ENCODE measurements at regions not wholly inside any gene's neighbourhood (a gene's known extent, or its start where the extent isn't known, plus 50 kb on each side); places are given as distances from the start of the nearest gene placed in this dataset.

DNA sequence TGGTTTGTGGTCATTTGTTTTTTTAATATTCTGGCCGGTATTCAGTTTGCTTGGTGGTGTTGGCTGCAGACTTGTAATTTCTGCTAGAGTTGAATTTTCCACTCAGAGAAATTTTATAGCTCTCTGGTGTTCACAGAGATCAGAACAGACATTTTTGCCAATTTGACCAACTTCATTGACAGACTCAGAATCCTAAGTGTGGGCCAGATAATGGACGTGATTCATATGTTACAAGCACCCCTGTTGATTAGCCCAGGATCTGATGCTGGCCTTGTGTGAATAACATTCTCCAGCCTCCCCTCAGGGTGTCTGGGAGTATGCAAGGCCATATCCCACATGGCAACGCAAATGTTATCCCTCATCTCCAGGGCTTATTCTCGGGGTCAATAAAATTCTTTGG, 283.8 kb downstream of the C7orf25 start:
- Histone ChIP-seq H3K79me2 (replicated peaks; ENCODE audit: insufficient read depth, low read length) (no peaks in the 10 kb centered on the region), H3K36me3 (ENCODE audit: insufficient read depth, low read length) (no peaks in the 10 kb centered on the region), H3F3A (ENCODE audit: insufficient read depth, low read length, poor library complexity, severe bottlenecking) (no peaks in the 10 kb centered on the region), H3K27me3 (ENCODE audit: insufficient read depth, low read depth, low read length) (no peaks in the 10 kb centered on the region), H4K20me1 (ENCODE audit: insufficient read depth) (no peaks in the 10 kb centered on the region), H3K4me2 (ENCODE audit: low read length) (no peak overlapping the region), H3K9me2 (ENCODE audit: insufficient read depth, low read length) (no peaks in the 10 kb centered on the region), H3K9me3 (ENCODE audit: low read length) (no peaks in the 10 kb centered on the region), H3K27ac (ENCODE audit: low read length) (no peak overlapping the region), H3K9ac (ENCODE audit: low read length) (no peak overlapping the region), H2AFZ (ENCODE audit: low read depth, low read length) (no peak overlapping the region), H3K4me3 (ENCODE audit: low read length) (no peak overlapping the region)
- TF ChIP-seq SMC3 (conservative IDR thresholded peaks at IDR 0.05; ENCODE audit: poor library complexity) (no peak), POLR2AphosphoS5 (IDR thresholded peaks at IDR 0.05) (no peak), MXI1 (conservative IDR thresholded peaks at IDR 0.05; ENCODE audit: poor library complexity, severe bottlenecking) (no peak)
- TF ChIP-seq, protein P1, sequence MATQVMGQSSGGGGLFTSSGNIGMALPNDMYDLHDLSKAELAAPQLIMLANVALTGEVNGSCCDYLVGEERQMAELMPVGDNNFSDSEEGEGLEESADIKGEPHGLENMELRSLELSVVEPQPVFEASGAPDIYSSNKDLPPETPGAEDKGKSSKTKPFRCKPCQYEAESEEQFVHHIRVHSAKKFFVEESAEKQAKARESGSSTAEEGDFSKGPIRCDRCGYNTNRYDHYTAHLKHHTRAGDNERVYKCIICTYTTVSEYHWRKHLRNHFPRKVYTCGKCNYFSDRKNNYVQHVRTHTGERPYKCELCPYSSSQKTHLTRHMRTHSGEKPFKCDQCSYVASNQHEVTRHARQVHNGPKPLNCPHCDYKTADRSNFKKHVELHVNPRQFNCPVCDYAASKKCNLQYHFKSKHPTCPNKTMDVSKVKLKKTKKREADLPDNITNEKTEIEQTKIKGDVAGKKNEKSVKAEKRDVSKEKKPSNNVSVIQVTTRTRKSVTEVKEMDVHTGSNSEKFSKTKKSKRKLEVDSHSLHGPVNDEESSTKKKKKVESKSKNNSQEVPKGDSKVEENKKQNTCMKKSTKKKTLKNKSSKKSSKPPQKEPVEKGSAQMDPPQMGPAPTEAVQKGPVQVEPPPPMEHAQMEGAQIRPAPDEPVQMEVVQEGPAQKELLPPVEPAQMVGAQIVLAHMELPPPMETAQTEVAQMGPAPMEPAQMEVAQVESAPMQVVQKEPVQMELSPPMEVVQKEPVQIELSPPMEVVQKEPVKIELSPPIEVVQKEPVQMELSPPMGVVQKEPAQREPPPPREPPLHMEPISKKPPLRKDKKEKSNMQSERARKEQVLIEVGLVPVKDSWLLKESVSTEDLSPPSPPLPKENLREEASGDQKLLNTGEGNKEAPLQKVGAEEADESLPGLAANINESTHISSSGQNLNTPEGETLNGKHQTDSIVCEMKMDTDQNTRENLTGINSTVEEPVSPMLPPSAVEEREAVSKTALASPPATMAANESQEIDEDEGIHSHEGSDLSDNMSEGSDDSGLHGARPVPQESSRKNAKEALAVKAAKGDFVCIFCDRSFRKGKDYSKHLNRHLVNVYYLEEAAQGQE (IDR thresholded peaks at IDR 0.05; ENCODE audit: borderline replicate concordance): no peak

DNA sequence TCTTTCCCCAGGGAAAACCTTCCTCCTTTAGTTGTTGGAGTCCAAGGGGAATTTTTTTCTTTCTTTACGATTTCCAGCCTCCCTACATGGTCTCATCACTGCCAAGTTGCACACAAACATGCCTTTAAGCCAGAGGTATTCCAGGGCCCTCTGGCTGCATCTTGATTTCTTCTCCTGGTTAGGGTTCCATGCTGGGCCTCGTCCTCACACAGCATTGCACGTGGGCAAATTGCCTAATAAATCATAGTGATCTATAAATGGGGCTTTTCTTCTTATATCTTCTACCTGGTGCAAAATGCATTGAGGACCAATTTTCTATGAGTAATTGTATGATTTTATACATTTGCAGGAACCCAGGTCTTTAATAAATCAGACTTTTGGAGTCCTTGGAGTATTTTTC, 284.2 kb downstream of the C7orf25 start:
- Histone ChIP-seq H3K4me3 (ENCODE audit: low read length) (no peak overlapping the region), H3K4me2 (ENCODE audit: low read length) (no peak overlapping the region), H3F3A (ENCODE audit: insufficient read depth, low read length, poor library complexity, severe bottlenecking) (no peaks in the 10 kb centered on the region), H3K79me2 (replicated peaks; ENCODE audit: insufficient read depth, low read length) (no peaks in the 10 kb centered on the region), H3K36me3 (ENCODE audit: insufficient read depth, low read length) (no peaks in the 10 kb centered on the region), H3K27me3 (ENCODE audit: insufficient read depth, low read depth, low read length) (no peaks in the 10 kb centered on the region), H2AFZ (ENCODE audit: low read depth, low read length) (no peak overlapping the region), H3K9me2 (ENCODE audit: insufficient read depth, low read length) (no peaks in the 10 kb centered on the region), H3K9ac (ENCODE audit: low read length) (no peak overlapping the region), H3K9me3 (ENCODE audit: low read length) (no peaks in the 10 kb centered on the region), H4K20me1 (ENCODE audit: insufficient read depth) (no peaks in the 10 kb centered on the region), H3K27ac (ENCODE audit: low read length) (no peak overlapping the region)
- TF ChIP-seq TAF1 (IDR thresholded peaks at IDR 0.05; ENCODE audit: low read depth) (no peak), EP300 (conservative IDR thresholded peaks at IDR 0.05; ENCODE audit: poor library complexity, severe bottlenecking) (no peak), EZH2 (IDR thresholded peaks at IDR 0.05; ENCODE audit: borderline replicate concordance, insufficient read depth, low read length, poor library complexity, severe bottlenecking) (no peak), POLR2AphosphoS5 (IDR thresholded peaks at IDR 0.05) (no peak), RAD21 (conservative IDR thresholded peaks at IDR 0.05) (no peak), SMC3 (conservative IDR thresholded peaks at IDR 0.05; ENCODE audit: poor library complexity) (no peak), MXI1 (conservative IDR thresholded peaks at IDR 0.05; ENCODE audit: poor library complexity, severe bottlenecking) (no peak)
- TF ChIP-seq, protein P2, sequence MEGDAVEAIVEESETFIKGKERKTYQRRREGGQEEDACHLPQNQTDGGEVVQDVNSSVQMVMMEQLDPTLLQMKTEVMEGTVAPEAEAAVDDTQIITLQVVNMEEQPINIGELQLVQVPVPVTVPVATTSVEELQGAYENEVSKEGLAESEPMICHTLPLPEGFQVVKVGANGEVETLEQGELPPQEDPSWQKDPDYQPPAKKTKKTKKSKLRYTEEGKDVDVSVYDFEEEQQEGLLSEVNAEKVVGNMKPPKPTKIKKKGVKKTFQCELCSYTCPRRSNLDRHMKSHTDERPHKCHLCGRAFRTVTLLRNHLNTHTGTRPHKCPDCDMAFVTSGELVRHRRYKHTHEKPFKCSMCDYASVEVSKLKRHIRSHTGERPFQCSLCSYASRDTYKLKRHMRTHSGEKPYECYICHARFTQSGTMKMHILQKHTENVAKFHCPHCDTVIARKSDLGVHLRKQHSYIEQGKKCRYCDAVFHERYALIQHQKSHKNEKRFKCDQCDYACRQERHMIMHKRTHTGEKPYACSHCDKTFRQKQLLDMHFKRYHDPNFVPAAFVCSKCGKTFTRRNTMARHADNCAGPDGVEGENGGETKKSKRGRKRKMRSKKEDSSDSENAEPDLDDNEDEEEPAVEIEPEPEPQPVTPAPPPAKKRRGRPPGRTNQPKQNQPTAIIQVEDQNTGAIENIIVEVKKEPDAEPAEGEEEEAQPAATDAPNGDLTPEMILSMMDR (IDR thresholded peaks at IDR 0.05; ENCODE audit: poor library complexity, severe bottlenecking): no peak
- TF ChIP-seq, protein P1 (IDR thresholded peaks at IDR 0.05; ENCODE audit: borderline replicate concordance): no peak

All from neural cell (in vitro differentiated cells).